Adrenal gland (tissue), 5 donors: ENCODE measurements at regions not wholly inside any gene's neighbourhood (a gene's known extent, or its start where the extent isn't known, plus 50 kb on each side); places are given as distances from the start of the nearest gene placed in this dataset.

Experiments used
- CTCF ChIP-seq, 6 experiments: fragments of 450-650 bp in 4 of 6; fragments of 200-600 bp in 2 of 6; sonication (generic) in 1 of 6; IDR thresholded peaks; 1 replicate in 5 of 6; 2 replicates in 1 of 6; pipeline versions ENCODE4 v1.5.1 to v1.8.0; 2016 to 2021; ENCODE audit warnings: antibody characterized with exemption in 6 of 6, mild to moderate bottlenecking in 2 of 6, moderate library complexity in 1 of 6
- POLR2A ChIP-seq, 2 donors: fragments of 450-650 bp; IDR thresholded peaks; one replicate each; pipeline ENCODE4 v1.6.1; 2017; ENCODE audit warnings: antibody characterized with exemption in 2 of 2, mild to moderate bottlenecking in 2 of 2, moderate library complexity in 1 of 2
- donor health status: DM: no; HTN: no; CAD: no.

- TF ChIP-seq CTCF (IDR thresholded peaks at IDR 0.05) (no peak), POLR2A (IDR thresholded peaks at IDR 0.05) (no peak)
These were observed 296.6 kb downstream of the IKZF2 start for GRCh38 chr2:212854771-212855170.
